NCI-H526 treated with DMSO at 0.1 percent for 48 hours (cell line): ENCODE measurements at regions not wholly inside any gene's neighbourhood (a gene's known extent, or its start where the extent isn't known, plus 50 kb on each side); places are given as distances from the start of the nearest gene placed in this dataset.

Experiments used
- DNase-seq: peaks from one replicate; lab custom pipeline; 2025; lab: John Stamatoyannopoulos, UW

GRCh38 chr12:114740448-114740847 is 56.5 kb upstream of the TBX3 start:
- no peak for DNase-seq

GRCh38 chr12:114738460-114739184 is 54.6 kb upstream of the TBX3 start:
- no peak for DNase-seq

GRCh38 chr12:114735680-114736374 is 51.9 kb upstream of the TBX3 start:
- no peak for DNase-seq

- no peak for DNase-seq
Measured at GRCh38 chr12:114735011-114735410, 51.0 kb upstream of the TBX3 start.

GRCh38 chr12:114733919-114734318 is 49.9 kb upstream of the TBX3 start:
- no peak for DNase-seq
